ENCODE measurements at regions not wholly inside any gene's neighbourhood (a gene's known extent, or its start where the extent isn't known, plus 50 kb on each side); places are given as distances from the start of the nearest gene placed in this dataset.
A peak's percentile ranks its signal among the peaks of the same experiment; 100 is the strongest.

GRCh38 chr15:36175186-36175740, 404.2 kb upstream of the CDIN1 start:
- H3K27ac ChIP-seq, result peak overlapping the region in 2 of 4 donors; percentile 1 to 57
- no peak for TF ChIP-seq POLR2A (IDR thresholded peaks at IDR 0.05)
- no peak for TF ChIP-seq CTCF (IDR thresholded peaks at IDR 0.05)
- no peak for DNase-seq
- H3K9me3 ChIP-seq, result no peaks in the 10 kb centered on the region
- H3K4me1 ChIP-seq, result peaks cover 0 to 15% (median 5%) of the 10 kb centered on the region in 3 donors
- no peaks in the 10 kb centered on the region for H3K36me3 ChIP-seq
- intact Hi-C loops (cut with DNase I), result no loop called here
- 79 to 84% methylated on average over 8 of the region's 8 CpGs for WGBS, 2 donors
- no peak overlapping the region for H3K4me3 ChIP-seq
- no peaks in the 10 kb centered on the region for H3K27me3 ChIP-seq

GRCh38 chr15:36175741-36176291, 403.6 kb upstream of the CDIN1 start:
- Histone ChIP-seq H3K27ac (peak overlapping the region in 2 of 4 donors; percentile 1 to 57), H3K27me3 (no peaks in the 10 kb centered on the region), H3K36me3 (no peaks in the 10 kb centered on the region), H3K9me3 (no peaks in the 10 kb centered on the region), H3K4me3 (no peak overlapping the region), H3K4me1 (peaks cover 0 to 15% (median 5%) of the 10 kb centered on the region in 3 donors)
- WGBS, 2 donors, result 67 to 70% methylated on average over 2 of the region's 2 CpGs
- no peak for TF ChIP-seq POLR2A (IDR thresholded peaks at IDR 0.05)
- TF ChIP-seq CTCF (IDR thresholded peaks at IDR 0.05), result no peak
- no peak for DNase-seq
- intact Hi-C loops (cut with DNase I), result no loop called here

GRCh38 chr15:36177590-36178302, 401.7 kb upstream of the CDIN1 start:
- Histone ChIP-seq H3K27ac (peak overlapping the region in 2 of 4 donors; percentile 39 to 57), H3K4me1 (peaks cover 0 to 15% (median 5%) of the 10 kb centered on the region in 3 donors), H3K9me3 (no peaks in the 10 kb centered on the region), H3K4me3 (no peak overlapping the region), H3K36me3 (no peaks in the 10 kb centered on the region), H3K27me3 (no peaks in the 10 kb centered on the region)
- TF ChIP-seq POLR2A (IDR thresholded peaks at IDR 0.05) (no peak), CTCF (IDR thresholded peaks at IDR 0.05) (no peak)
- no peak for DNase-seq
- 12 to 58% methylated on average over 1 of the region's 1 CpG for whole genome bisulfite sequencing, 2 donors
- intact Hi-C loops (cut with DNase I), result no loop called here

GRCh38 chr15:36178303-36178633, 401.2 kb upstream of the CDIN1 start:
- no peaks in the 10 kb centered on the region for H3K9me3 ChIP-seq
- no peak overlapping the region for H3K4me3 ChIP-seq
- 55 to 67% methylated on average over 2 of the region's 2 CpGs for WGBS, 2 donors
- intact Hi-C loops (cut with DNase I), result no loop called here
- no peak for TF ChIP-seq POLR2A (IDR thresholded peaks at IDR 0.05)
- TF ChIP-seq CTCF (IDR thresholded peaks at IDR 0.05), result no peak
- no peaks in the 10 kb centered on the region for H3K36me3 ChIP-seq
- H3K4me1 ChIP-seq, result peaks cover 0 to 15% (median 5%) of the 10 kb centered on the region in 3 donors
- H3K27ac ChIP-seq, result peak overlapping the region in 2 of 4 donors; percentile 39 to 57
- no peak for DNase-seq
- no peaks in the 10 kb centered on the region for H3K27me3 ChIP-seq

- H3K27me3 ChIP-seq, result no peaks in the 10 kb centered on the region
- H3K36me3 ChIP-seq, result no peaks in the 10 kb centered on the region
- H3K9me3 ChIP-seq, result no peaks in the 10 kb centered on the region
- H3K4me3 ChIP-seq, result no peak overlapping the region
- H3K27ac ChIP-seq, result no peak overlapping the region
- DNase-seq, result no peak
- TF ChIP-seq CTCF (IDR thresholded peaks at IDR 0.05) (no peak), POLR2A (IDR thresholded peaks at IDR 0.05) (no peak)
- peaks cover 0 to 2% (median under 1%) of the 10 kb centered on the region in 3 donors for H3K4me1 ChIP-seq
- 88 to 89% methylated on average over 2 of the region's 2 CpGs for WGBS, 2 donors
- intact Hi-C loops (cut with DNase I), result no loop called here
These were observed 396.2 kb upstream of the CDIN1 start for GRCh38 chr15:36183201-36183600.

Measured in esophagus squamous epithelium (tissue), 5 donors.